Calu3 (cell line): ENCODE measurements at regions not wholly inside any gene's neighbourhood (a gene's known extent, or its start where the extent isn't known, plus 50 kb on each side); places are given as distances from the start of the nearest gene placed in this dataset.

Source experiments
- BruUV-seq: library from RNA; stranded (reverse); fragments of 400-500 nt; replicated peaks from 2 replicates; lab custom pipeline; 2021; lab: Mats Ljungman, UMichigan
- CTCF ChIA-PET: fragments of 300-600 bp; sonication (Branson Sonifier 250); formaldehyde crosslinking; loops from one replicate; lab custom pipeline; 2022; ENCODE audit warnings: antibody characterized with exemption; lab: Charles Lee
- DNase-seq: peaks from one replicate; pipeline ENCODE4 v3.0.0; 2022
- H3K27ac Mint-ChIP-seq: one replicate; pipeline ENCODE4 v1.8.0; 2022; ENCODE audit warnings: mixed read lengths; ENCODE audit not compliant: unreplicated experiment
- H3K27me3 Mint-ChIP-seq: one replicate; pipeline ENCODE4 v1.8.0; 2022; ENCODE audit warnings: mixed read lengths; ENCODE audit not compliant: unreplicated experiment
- H3K36me3 Mint-ChIP-seq: one replicate; pipeline ENCODE4 v1.8.0; 2022; ENCODE audit warnings: mild to moderate bottlenecking, moderate library complexity, mixed read lengths; ENCODE audit not compliant: insufficient read depth, unreplicated experiment
- H3K4me1 Mint-ChIP-seq: one replicate; pipeline ENCODE4 v1.8.0; 2022; ENCODE audit warnings: mild to moderate bottlenecking, low read depth, mixed read lengths; ENCODE audit not compliant: unreplicated experiment
- H3K4me3 Mint-ChIP-seq: one replicate; pipeline ENCODE4 v1.8.0; 2022; ENCODE audit warnings: mild to moderate bottlenecking, low read depth, moderate library complexity, mixed read lengths; ENCODE audit not compliant: unreplicated experiment
- H3K9me3 Mint-ChIP-seq: one replicate; pipeline ENCODE4 v1.8.0; 2022; ENCODE audit warnings: low read depth, mixed read lengths; ENCODE audit not compliant: unreplicated experiment
- CTCF ChIP-seq: fragments of 200-600 bp; IDR thresholded peaks from one replicate; pipeline ENCODE4 v1.8.0; 2022; ENCODE audit warnings: antibody characterized with exemption; ENCODE audit not compliant: unreplicated experiment
- intact Hi-C: fragments of 100-400 bp; cut with micrococcal nuclease; formaldehyde crosslinking; loops from one replicate; pipeline ENCODE4 v1.10.0; 2022; ENCODE audit not compliant: unreplicated experiment

- Mint-ChIP-seq H3K4me1 (no peaks in the 10 kb centered on the region), H3K36me3 (no peaks in the 10 kb centered on the region), H3K27ac (no peak overlapping the region), H3K9me3 (no peaks in the 10 kb centered on the region), H3K27me3 (no peaks in the 10 kb centered on the region), H3K4me3 (no peak overlapping the region)
- BruUV-seq, result no TSS peak
- no peak for TF ChIP-seq CTCF
- no peak for DNase-seq
- CTCF ChIA-PET, result no interaction called here
- intact Hi-C loops, result no loop called here
Measured at GRCh38 chr11:91761406-91762025, 463.1 kb upstream of the FAT3 start.

- DNase-seq, result no peak
- no peak for TF ChIP-seq CTCF
- Mint-ChIP-seq H3K27me3 (no peaks in the 10 kb centered on the region), H3K4me1 (no peaks in the 10 kb centered on the region), H3K4me3 (no peak overlapping the region), H3K36me3 (no peaks in the 10 kb centered on the region), H3K9me3 (no peaks in the 10 kb centered on the region), H3K27ac (no peak overlapping the region)
- no TSS peak for BruUV-seq
- intact Hi-C loops, result no loop called here
- CTCF ChIA-PET, result no interaction called here
Measured at GRCh38 chr11:91756829-91757480, 467.7 kb upstream of the FAT3 start.

DNA sequence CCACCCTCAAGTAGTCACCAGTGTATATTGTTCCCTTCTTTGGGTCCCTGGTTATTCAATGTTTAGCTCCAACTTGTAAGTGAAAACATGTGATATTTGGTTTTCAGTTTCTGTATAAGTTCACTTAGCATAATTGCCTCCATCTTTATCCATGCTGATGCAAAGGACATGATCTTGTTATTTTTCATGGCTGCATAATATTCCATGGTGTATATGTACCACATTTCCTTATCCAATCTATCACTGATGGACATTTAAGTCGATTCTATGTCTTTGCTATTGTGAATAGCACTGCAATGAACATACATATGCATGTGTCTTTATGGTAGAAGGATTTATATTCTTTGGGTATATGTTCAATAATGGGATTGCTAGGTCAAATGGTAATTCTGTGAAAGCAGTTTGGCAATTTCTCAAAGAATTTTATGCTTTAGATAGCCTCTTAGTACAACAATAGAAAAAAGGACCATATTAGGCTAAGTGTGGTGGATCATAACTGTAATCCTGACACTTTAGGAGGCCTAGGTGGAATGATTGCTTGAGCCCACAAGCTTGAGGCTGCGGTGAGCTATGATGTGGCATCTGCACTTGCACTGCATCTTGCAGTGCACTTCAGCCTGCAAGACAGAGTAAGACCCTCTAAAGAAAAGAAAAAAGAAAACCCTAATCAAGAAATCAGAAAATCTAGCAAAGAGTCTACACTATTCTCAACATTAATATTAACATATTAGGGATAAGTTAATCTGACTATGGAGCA lies 468.5 kb upstream of the FAT3 start:
- Mint-ChIP-seq H3K27me3 (no peaks in the 10 kb centered on the region), H3K36me3 (no peaks in the 10 kb centered on the region), H3K9me3 (no peaks in the 10 kb centered on the region), H3K27ac (no peak overlapping the region), H3K4me3 (no peak overlapping the region), H3K4me1 (no peaks in the 10 kb centered on the region)
- TF ChIP-seq CTCF, result no peak
- intact Hi-C loops, result no loop called here
- no peak for DNase-seq
- CTCF ChIA-PET, result no interaction called here
- no TSS peak for BruUV-seq

GRCh38 chr11:91755526-91755925 lies 469.1 kb upstream of the FAT3 start:
- no peak for TF ChIP-seq CTCF
- DNase-seq, result no peak
- no peak overlapping the region for H3K4me3 Mint-ChIP-seq
- CTCF ChIA-PET, result no interaction called here
- no peaks in the 10 kb centered on the region for H3K4me1 Mint-ChIP-seq
- no peaks in the 10 kb centered on the region for H3K27me3 Mint-ChIP-seq
- no TSS peak for BruUV-seq
- H3K9me3 Mint-ChIP-seq, result no peaks in the 10 kb centered on the region
- intact Hi-C loops, result no loop called here
- no peaks in the 10 kb centered on the region for H3K36me3 Mint-ChIP-seq
- H3K27ac Mint-ChIP-seq, result no peak overlapping the region
